ENCODE measurements at regions not wholly inside any gene's neighbourhood (a gene's known extent, or its start where the extent isn't known, plus 50 kb on each side); places are given as distances from the start of the nearest gene placed in this dataset.
"Not testable (repeated sequence)": the region's sequence is repeated elsewhere in the genome, so short reads cannot be mapped to it uniquely, and the experiment has no call there.

GRCh38 chr16:29139901-29140855, 155.3 kb downstream of the LAT start:
- DNase-seq, result peak; percentile 48

DNA sequence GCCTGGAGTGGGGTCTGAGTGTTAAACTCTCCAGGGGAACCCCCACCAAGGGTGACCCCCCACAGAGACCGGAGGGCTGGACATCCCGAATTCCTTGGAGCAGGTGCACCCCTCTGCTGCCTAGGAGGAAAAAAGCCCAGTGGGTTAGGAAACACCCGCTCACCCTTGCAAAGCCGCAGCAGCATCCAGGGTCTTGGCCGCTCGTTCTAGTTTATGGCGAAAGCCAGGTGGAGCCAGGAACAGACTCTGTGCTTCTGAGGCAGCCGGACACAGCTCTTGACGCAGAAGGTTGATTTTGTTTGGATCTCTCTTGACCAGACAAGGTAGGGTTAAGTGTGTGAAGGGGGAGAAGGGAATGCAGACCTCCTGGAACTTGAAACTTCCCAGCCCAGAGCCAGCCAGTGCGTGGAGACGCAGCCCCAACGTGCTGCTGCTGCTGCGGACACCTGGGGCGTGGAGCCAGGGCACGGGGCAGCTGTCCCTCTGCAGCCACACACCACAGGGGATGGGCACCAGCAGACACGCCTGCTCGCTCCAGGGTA, 154.5 kb downstream of the LAT start:
- peak; percentile 65 for DNase-seq

GRCh38 chr16:29138698-29139097, 153.8 kb downstream of the LAT start:
- not testable (repeated sequence) for DNase-seq

GRCh38 chr16:29137894-29138662, 153.2 kb downstream of the LAT start:
- DNase-seq, result not testable (repeated sequence)

- DNase-seq, result peak; percentile 81
Measured at GRCh38 chr16:29137461-29137860, 152.6 kb downstream of the LAT start.

DNA sequence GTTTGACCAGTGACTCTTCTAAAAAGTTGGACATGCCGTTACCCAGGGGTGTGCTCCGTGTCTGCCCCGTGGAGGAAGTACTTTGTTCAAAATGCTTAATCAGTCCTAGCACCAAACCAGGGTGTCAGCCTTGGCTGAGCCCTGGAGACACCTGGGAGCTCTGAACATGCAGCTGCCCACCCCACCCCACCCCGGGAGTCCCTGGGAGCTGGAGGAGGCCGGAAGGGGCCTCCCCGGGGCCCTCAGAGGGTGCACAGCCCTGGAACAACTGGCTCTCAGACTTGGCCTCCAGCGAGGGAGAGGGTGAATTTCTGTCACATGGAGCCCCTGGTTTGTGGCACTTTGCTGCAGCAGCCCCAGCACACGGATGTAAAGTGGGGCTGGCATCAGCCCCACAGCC, 152.1 kb downstream of the LAT start:
- DNase-seq, result not testable (repeated sequence)

DNA sequence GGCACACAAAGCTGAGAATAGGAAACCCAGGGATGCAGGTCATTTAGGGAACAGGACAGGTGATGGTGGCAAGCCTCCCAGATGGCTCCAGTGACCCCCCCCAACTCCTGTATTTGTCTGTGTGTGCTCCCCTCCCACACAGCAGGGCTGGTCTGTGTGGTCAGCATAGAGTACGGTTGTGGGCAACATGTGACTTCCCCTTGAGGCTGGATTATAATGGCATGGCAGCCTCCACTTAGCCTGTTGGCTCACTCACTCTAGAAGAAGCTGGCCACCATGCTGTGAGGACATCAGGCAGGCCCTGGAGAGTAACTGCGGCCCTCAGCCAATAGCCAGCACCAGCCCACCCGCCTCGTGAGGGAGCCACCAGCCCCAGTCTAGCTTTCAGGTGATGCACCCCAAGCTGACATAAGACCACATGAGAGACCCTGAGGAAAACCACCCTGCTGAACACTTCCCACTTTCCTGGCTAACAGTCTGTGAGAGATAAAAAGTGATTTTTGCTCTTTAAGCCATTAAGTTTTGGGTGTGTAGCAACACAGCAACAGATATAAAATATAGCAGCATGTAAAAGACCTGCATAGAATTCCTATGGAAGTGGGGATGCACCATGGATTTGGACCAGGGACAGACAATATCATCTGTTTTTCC, 151.3 kb downstream of the LAT start:
- not testable (repeated sequence) for DNase-seq

GRCh38 chr16:29135098-29135497, 150.2 kb downstream of the LAT start:
- DNase-seq, result not testable (repeated sequence)

- not testable (repeated sequence) for DNase-seq
Measured at GRCh38 chr16:29133681-29134430, 149.0 kb downstream of the LAT start.

DNA sequence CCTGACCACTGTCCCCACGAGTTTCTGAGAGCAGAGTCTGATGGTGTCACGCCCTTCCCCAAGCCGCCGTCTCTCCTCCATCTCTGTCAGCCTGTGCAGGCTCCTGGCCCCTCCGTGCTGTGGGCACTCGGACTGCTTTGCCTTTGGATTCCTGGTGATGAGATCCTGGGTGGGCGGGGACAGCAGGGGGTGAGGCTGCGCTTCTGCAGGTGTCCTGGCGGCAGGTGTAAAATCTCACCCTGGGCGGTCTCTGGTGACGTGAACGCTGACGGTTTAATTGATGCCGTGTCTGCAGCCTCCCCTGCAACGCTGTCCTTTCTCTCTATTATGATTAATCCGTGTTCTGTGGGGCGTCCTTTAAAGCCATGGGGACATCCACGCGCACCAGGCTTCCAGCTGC, 148.0 kb downstream of the LAT start:
- not testable (repeated sequence) for DNase-seq

GRCh38 chr16:29132444-29132843, 147.6 kb downstream of the LAT start:
- DNase-seq, result not testable (repeated sequence)

DNA sequence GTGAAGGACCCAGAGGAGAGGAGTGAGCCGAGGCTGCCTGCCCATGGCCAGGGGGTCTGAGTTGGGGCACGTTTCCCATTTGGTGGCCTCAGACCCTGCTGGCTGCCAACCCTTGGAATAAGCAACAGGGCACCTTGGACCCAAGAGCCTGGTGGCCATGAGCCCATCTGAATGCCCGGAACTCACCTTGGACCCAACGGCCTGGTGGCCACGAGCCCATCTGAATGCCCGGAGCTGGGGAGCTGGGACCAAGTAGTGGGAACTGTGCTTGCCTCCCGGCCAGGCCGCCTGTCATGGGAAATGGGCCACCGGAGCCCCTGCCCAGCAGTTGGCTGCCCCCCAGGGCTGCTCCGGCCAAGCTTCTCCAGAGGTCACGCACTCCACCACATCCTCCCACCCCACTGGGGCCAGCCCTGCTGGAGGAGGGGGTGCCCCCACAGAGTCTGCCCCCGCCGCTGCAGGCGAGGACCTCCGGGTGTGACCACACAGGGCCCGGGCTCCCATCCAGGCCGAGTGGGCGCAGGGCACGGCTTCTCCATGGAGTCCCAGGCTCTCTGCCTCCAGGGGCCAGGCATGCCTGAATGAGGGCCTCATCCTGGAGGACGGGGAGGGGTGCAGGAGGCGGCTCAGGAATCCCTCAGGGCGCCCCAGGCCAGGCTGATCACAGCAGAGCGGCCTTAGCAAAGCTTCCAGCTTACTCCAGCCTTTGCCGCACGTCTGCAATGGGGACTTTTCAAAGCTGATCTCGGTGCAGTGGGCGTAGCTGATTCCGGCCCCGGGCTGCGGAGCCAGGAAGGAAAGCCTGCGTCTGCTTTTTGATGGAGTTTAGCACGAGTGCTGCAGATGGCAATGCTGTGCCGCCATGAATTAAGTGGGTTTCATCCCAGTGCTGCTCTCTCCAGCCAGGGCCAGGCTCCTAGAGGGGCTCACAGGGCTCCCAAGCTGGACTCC, 146.3 kb downstream of the LAT start:
- not testable (repeated sequence) for DNase-seq

- DNase-seq, result not testable (repeated sequence)
Measured at GRCh38 chr16:29130131-29130711, 145.4 kb downstream of the LAT start.

GRCh38 chr16:29129458-29130038, 144.7 kb downstream of the LAT start:
- not testable (repeated sequence) for DNase-seq

DNA sequence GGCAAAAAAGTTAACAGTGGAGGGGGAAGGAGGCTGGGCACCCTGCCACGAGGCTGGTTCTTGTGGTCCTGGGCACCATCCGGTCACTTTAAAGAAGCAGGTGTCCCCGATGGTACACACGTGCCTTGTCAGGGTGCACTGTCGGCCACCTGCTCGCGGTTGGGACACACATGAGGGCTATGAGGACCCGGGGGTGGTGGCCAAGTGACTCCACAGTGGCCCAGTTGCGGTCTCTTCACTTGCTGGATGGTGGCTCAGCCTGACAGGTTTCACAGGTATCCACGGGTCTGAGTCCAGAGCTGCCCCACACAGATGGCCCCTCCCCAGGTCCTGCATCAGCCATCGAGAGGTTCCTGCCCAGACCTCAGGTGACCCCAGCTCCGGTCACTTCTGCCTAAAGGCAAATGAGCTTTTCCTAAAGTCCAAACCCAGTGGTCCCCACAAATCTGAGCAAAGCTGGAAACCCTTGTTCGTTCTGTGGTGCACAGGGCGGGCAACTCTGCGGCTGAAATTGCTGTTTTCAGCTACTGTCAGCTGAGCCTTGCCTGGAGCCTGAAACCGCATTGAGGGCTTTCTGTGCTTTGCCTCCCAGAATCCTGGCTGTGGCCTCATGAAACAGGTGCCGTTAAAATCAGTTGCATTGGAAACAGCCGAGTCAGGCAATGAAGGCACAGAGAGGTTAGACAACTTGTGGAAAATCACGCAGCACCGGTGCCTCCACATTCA, 144.0 kb downstream of the LAT start:
- not testable (repeated sequence) for DNase-seq

GRCh38 chr16:29127806-29128420, 143.1 kb downstream of the LAT start:
- not testable (repeated sequence) for DNase-seq

- no peak for DNase-seq
Measured at GRCh38 chr16:29126616-29127015, 141.8 kb downstream of the LAT start.

- DNase-seq, result no peak
Measured at GRCh38 chr16:29126057-29126494, 141.2 kb downstream of the LAT start.

GRCh38 chr16:29124828-29125227, 140.0 kb downstream of the LAT start:
- no peak for DNase-seq

Measured in eye (tissue), 1 donor.